NT2/D1 (cell line): ENCODE measurements at regions not wholly inside any gene's neighbourhood (a gene's known extent, or its start where the extent isn't known, plus 50 kb on each side); places are given as distances from the start of the nearest gene placed in this dataset.
"Not testable (repeated sequence)": the region's sequence is repeated elsewhere in the genome, so short reads cannot be mapped to it uniquely, and the experiment has no call there.

ENCODE experiments used
- DNase-seq: peaks from one replicate; pipeline ENCODE4 v3.0.0-alpha.2; 2011; ENCODE audit warnings: low read depth, low spot score
- H3K27me3 ChIP-seq: 2 replicates; pipeline ENCODE4 v1.6.0; 2011; ENCODE audit warnings: mild to moderate bottlenecking; ENCODE audit not compliant: insufficient read length, insufficient read depth
- H3K36me3 ChIP-seq: 2 replicates; pipeline ENCODE4 v1.6.1; 2011; ENCODE audit warnings: mild to moderate bottlenecking, low read length, mixed read lengths; ENCODE audit not compliant: insufficient read depth, insufficient read length
- H3K4me1 ChIP-seq: 2 replicates; pipeline ENCODE4 v1.5.1; 2011; ENCODE audit not compliant: insufficient read depth, insufficient read length
- H3K4me3 ChIP-seq: 2 replicates; pipeline ENCODE4 v1.5.1; 2011; ENCODE audit warnings: low read depth; ENCODE audit not compliant: insufficient read length
- H3K9ac ChIP-seq: 2 replicates; pipeline ENCODE4 v1.6.0; 2011; ENCODE audit warnings: low read depth; ENCODE audit not compliant: insufficient read length
- H3K9me3 ChIP-seq: 2 replicates; pipeline ENCODE4 v1.5.1; 2011; ENCODE audit warnings: mild to moderate bottlenecking, low read length; ENCODE audit not compliant: insufficient read depth
- SUZ12 ChIP-seq: IDR thresholded peaks from 2 replicates; pipeline ENCODE4 v1.6.1; 2011; ENCODE audit not compliant: insufficient read length, insufficient read depth; ENCODE audit errors: extremely low read depth
- YY1 ChIP-seq: IDR thresholded peaks from 2 replicates; pipeline ENCODE4 v1.6.1; 2011; ENCODE audit not compliant: insufficient read length, insufficient read depth
- ZNF274 ChIP-seq: IDR thresholded peaks from 2 replicates; pipeline ENCODE4 v1.6.1; 2011; ENCODE audit warnings: mild to moderate bottlenecking, low read depth, low read length

- no peak for TF ChIP-seq YY1
- TF ChIP-seq ZNF274 = no peak
- no peak for TF ChIP-seq SUZ12
Observed at GRCh38 chr14:83972631-83973030, 1557.3 kb upstream of the FLRT2 start.

DNA sequence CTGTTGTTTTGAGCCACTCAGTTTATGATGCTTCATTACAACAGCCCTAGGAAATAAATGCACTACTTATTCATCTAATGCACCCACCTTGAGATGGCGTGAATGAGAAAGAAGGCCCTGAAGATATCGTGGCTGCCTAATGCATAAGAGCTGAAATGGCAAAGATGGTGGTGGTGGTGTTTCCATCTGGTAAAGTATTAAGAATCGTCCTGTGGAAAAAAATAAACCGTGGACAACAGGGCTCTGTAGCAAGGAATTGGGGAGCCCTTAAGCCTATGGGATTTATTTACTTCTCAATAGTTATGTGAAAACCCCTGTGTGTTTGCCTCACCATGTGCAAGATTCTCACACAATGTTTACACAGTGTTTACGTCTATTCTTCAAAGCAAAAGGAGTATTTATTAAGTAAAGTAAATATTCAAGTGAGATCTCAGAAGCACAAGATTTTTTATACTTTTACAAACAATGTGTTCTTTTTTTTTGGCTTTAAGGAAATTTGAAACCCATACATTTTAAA, 1555.2 kb upstream of the FLRT2 start:
- no peaks in the 10 kb centered on the region for H3K9me3 ChIP-seq
- H3K4me1 ChIP-seq = no peaks in the 10 kb centered on the region
- H3K9ac ChIP-seq = no peak overlapping the region
- DNase-seq = no peak
- H3K36me3 ChIP-seq = no peaks in the 10 kb centered on the region
- H3K27me3 ChIP-seq = no peaks in the 10 kb centered on the region
- no peak overlapping the region for H3K4me3 ChIP-seq
- TF ChIP-seq SUZ12 = no peak
- TF ChIP-seq YY1 = no peak
- TF ChIP-seq ZNF274 = no peak

More at GRCh38 chr14:83972631-83973030, 1557.3 kb upstream of the FLRT2 start:
- Histone ChIP-seq H3K36me3 (no peaks in the 10 kb centered on the region), H3K9ac (no peak overlapping the region), H3K4me1 (no peaks in the 10 kb centered on the region), H3K9me3 (no peaks in the 10 kb centered on the region), H3K27me3 (no peaks in the 10 kb centered on the region), H3K4me3 (no peak overlapping the region)
- no peak for DNase-seq

GRCh38 chr14:83975435-83975834, 1554.5 kb upstream of the FLRT2 start:
- TF ChIP-seq SUZ12 (no peak), YY1 (no peak), ZNF274 (no peak)
- no peaks in the 10 kb centered on the region for H3K9me3 ChIP-seq
- DNase-seq = no peak
- H3K4me3 ChIP-seq = no peak overlapping the region
- H3K9ac ChIP-seq = no peak overlapping the region
- H3K27me3 ChIP-seq = no peaks in the 10 kb centered on the region
- no peaks in the 10 kb centered on the region for H3K4me1 ChIP-seq
- H3K36me3 ChIP-seq = no peaks in the 10 kb centered on the region

GRCh38 chr14:83975841-83976770, 1553.8 kb upstream of the FLRT2 start:
- Histone ChIP-seq H3K4me3 (no peak overlapping the region), H3K4me1 (no peaks in the 10 kb centered on the region), H3K36me3 (no peaks in the 10 kb centered on the region), H3K9me3 (no peaks in the 10 kb centered on the region), H3K27me3 (no peaks in the 10 kb centered on the region), H3K9ac (no peak overlapping the region)
- no peak for TF ChIP-seq ZNF274
- no peak for TF ChIP-seq YY1
- no peak for TF ChIP-seq SUZ12
- no peak for DNase-seq

GRCh38 chr14:83977583-83977982, 1552.4 kb upstream of the FLRT2 start:
- no peak overlapping the region for H3K9ac ChIP-seq

GRCh38 chr14:83981676-83982258, 1548.2 kb upstream of the FLRT2 start:
- H3K9me3 ChIP-seq, H3K9ac ChIP-seq, H3K4me3 ChIP-seq, H3K27me3 ChIP-seq, DNase-seq, H3K4me1 ChIP-seq, H3K36me3 ChIP-seq: not testable (repeated sequence)

More at GRCh38 chr14:83977583-83977982, 1552.4 kb upstream of the FLRT2 start:
- Histone ChIP-seq H3K9me3 (no peaks in the 10 kb centered on the region), H3K4me3 (no peak overlapping the region), H3K36me3 (no peaks in the 10 kb centered on the region), H3K27me3 (no peaks in the 10 kb centered on the region), H3K4me1 (no peaks in the 10 kb centered on the region)
- no peak for TF ChIP-seq ZNF274
- no peak for TF ChIP-seq SUZ12
- no peak for TF ChIP-seq YY1
- no peak for DNase-seq

DNA sequence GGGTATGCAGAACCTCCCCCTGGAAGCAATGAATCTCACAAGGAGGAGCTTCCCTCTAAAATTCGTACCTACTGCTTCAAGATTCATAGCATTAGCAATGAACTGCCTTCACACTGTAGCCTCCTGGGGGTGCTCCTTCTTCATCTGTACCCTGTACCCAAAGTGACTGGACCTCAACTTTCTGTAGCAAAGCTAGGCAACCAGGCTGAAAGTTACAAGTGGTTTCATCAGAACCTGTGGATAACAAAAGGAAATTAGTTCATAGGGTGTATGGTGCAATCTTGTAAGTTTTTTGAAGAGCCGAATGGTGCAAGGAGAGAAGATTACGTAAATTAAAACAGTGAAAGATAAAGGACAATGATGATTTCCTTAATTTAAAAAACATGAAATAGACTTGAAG, 1541.7 kb upstream of the FLRT2 start:
- no peaks in the 10 kb centered on the region for H3K4me1 ChIP-seq
- no peak overlapping the region for H3K4me3 ChIP-seq
- no peaks in the 10 kb centered on the region for H3K36me3 ChIP-seq
- no peak for DNase-seq
- H3K27me3 ChIP-seq = no peaks in the 10 kb centered on the region
- no peak overlapping the region for H3K9ac ChIP-seq
- H3K9me3 ChIP-seq = no peaks in the 10 kb centered on the region
- TF ChIP-seq YY1 = no peak
